HG03066 (cell line): ENCODE measurements at regions not wholly inside any gene's neighbourhood (a gene's known extent, or its start where the extent isn't known, plus 50 kb on each side); places are given as distances from the start of the nearest gene placed in this dataset.

Experiments
- ATAC-seq: cut with Tn5 transposase; IDR thresholded peaks from one replicate; pipeline ENCODE4 v1.9.1; 2021; ENCODE audit warnings: low read depth; ENCODE audit not compliant: unreplicated experiment

DNA sequence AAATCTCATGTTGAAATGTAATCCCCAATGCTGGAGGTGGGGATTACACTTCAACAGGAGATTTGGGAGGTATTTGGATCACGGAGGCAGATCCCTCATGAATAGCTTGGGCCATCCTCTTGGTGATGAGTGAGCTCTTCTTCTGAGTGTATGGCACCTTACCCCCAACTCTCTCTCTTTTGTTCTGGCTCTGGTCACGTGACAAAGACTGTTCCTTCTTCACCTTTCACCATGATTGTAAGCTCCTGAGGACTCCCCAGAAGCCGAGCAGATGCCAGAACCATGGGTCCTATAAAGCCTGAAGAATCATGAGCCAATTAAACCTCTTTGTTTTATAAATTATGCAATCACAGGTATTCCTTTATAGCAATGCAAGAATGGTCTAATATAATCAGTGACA is 684.2 kb downstream of the LIG4 start:
- no peak for ATAC-seq

DNA sequence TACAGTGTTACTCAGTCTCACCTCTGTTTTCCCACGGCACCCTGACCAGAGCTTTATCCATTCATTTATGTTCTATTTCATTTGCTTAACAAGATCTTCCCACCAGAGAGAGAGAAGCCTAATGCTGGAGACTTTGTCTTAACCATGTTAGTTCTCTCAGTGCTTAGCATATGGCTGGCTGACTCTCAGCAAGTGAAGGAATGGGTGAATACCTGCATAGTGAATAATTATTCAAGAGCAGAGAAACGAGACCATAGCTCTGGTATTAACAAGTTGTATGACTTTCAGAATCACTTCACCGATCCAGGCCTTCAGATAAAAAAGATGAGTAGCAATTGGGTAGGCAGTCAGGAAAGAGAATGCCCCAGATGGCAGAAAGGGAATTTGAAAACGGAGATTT is 686.3 kb downstream of the LIG4 start:
- no peak for ATAC-seq

DNA sequence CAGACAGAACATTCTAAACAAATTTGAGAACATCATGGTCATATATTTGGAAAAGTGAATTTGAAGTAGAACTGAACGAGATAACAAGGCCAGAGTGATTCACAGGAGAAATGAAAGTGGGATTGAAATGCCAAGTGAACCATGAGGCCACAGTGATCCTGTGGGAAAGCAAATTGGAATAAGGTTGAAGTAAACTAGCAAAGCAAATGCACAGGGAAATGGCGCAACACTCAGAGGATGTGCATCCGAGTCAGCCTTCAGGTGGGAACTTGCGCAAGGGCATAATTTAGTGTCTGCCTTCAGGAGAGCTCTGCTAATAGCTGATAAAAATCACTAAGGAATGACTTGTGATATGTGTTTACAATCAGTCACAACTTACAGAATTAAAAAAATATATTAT is 696.6 kb downstream of the LIG4 start:
- no peak for ATAC-seq

DNA sequence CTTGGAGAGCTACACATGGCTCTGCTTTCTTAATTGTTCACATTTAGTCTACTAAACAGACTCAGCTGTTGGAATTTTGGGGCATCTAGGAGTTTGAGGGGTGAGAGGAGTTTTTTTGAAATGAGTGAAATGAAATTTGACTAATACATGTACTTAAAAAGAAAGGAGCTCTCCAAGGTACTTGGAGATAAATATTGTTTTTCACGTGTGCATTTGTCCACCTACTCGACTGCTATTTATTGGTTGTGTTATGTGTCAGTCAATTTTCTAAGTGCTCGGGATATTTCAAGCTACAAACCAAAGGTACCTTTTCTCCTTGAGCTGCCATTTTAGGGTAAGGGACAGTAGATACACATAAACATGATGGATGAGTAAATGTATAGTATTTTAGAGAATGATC is 697.0 kb downstream of the LIG4 start:
- ATAC-seq: no peak

DNA sequence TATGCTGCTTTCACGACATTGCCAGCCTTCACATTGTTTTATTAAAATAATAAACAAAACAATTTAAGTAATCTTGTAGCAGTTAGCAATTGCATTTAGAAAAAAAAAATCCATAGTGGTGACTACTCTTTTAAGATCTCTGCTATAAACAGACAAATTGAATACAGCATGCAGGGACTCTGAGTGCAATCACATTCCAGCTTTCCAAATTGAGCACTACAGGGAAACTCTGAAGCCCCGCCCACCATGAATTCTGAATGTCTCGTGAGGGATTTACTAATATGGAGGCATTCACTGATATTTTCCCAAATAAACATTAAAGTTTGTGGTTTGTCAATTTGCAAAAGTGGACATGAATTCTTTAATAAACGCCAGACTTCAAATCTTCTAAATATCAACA is 698.8 kb downstream of the LIG4 start:
- no peak for ATAC-seq

DNA sequence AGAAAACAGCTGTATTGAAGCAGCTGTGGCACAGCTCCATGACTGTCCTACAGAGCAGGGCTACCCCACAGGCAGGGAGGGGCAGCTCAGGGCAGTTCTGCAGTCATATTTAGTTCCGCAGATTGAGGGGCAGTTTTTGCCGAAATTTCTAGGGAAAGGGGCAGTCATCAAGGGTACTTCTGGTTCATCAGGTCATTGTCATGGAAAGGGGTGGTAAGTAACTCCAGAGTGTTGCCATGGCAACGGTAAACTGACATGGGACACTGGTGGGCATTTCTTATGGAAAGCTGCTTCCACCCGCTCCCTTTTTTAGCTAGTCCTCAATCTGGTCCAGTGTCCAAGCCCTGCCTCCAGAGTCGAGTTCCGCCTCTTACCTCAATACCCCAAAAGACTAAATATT is 702.8 kb downstream of the LIG4 start:
- no peak for ATAC-seq

DNA sequence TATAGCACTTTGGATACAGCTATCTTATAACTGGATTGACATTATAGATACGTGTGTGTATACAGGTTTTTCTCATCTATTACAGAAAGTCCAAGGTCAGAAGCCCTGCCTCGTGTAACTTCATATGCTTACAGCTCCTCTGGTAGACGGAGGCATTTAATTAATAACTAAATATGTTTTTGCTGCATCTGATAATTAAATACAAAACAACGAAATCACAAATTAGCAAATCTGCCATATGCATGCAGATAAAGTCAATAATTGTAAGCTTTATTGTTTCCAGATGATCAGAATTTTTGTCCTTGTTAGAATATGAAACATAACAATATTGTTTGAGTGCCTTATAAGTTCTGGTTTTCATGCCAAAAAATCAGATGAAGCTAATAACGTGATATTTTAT is 717.7 kb downstream of the LIG4 start:
- ATAC-seq: no peak

DNA sequence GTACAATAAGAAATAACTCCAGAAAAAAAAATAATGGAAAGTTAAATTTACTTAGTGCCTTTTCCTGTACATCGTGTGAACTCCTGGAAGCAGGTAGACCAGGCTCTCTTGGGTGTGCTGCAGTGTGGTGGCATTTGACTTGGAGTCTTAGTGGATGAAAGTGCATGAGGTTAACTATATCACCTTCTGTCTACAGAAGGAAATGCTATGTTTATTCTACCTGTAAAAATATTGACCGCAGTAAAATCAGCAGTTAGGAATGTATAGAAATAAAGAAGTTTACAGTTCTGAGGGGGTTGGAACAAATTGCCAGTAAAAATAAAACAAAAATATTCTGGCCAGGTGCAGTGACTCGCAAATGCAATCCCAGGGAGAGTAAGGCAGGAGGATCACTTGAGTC is 722.1 kb downstream of the LIG4 start:
- no peak for ATAC-seq

DNA sequence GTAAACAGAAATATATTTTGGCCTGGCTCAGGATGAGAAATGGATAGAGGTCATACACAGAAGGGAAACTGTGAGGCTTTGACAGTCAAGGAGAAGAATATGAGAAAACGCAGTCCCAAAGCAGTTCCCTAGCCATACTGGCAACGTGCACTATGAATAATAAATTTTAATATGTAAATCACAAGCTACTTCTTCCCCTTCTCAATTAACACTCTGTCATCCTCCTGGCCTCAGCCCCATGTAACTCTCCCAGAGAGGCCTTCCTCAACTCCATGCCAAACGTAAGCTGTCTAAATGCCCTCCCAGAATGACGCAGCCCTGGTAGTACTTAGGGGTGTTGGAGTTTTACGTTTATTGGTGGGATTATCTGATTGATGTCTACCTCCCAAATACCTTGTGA is 732.6 kb downstream of the LIG4 start:
- ATAC-seq: no peak

DNA sequence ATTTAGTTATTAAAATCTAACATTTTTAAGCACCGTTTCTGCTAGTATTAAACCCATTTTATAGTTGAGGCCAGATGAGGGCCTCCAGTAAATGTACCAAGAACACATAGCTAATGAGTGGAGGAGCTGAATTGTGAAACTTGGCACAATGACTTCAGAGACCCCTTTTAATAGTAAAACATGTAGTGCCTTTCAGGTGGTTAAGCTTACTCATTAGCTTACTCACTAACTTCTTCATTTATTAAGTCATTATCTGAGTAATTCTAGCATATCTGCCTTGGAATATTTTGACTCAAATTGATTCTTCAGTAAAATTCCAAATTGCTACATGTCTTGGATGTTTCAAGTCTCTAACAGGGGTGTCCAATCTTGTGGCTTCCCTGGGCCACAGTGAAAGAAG is 735.2 kb downstream of the LIG4 start:
- ATAC-seq: no peak

DNA sequence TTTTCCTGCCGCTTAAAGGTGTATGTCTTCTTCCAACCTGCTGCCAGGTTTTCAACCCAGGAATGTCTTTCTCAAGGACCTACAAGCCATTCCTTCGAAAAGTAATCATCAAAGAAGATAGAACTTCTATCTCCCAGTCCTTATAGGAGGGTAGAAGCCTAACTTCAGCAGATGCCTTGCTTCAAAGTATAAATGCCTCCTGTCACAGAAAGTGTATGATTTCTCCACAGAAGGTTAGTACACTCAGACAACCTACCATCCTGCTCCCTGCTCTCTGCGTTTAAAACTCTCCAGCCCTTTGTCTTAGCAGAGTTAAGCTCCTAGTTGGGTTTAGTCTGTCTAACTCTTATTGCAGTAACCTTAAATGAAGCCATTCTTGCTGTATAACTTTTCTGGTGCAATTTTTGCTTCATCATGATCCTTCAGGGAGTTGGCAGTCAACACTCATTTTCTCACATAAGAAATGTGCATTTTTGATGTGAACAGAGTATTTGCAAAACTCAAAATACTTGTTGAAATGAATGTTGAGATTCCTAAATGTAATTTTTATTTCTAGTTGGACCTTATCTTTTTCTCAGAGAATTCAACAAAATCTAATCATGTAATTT is 737.5 kb downstream of the LIG4 start:
- ATAC-seq: no peak

DNA sequence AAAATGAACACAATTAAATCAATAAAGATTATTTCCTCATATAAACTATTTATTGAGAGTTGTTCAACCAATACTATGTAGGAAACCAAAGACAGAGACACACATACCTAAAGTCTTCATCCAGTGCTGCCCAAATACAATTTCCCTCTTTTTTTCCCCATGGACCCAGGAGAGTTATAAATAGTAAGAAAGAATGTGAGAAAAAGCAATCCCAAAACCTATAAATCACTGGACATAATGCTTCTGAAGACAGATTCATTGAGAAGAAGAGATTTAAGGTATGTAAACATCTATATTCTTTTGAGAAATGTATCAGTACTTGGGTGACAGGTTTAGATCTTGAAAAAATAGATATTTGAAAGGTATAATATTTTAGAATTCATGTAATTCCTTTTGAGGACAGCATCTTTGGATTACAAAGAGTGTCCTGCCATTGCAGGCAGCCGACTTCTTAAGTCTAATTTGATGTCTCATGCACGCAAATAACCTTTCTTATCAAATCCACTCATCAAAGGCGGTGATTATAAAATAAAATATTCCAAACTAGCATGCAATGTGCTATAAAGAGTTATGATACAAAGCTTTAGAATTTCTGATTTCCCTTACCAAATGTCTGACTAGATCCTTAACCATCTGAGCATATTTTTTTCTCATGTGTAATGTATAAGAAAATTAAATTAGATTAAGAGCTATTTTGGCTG is 739.4 kb downstream of the LIG4 start:
- ATAC-seq: no peak

DNA sequence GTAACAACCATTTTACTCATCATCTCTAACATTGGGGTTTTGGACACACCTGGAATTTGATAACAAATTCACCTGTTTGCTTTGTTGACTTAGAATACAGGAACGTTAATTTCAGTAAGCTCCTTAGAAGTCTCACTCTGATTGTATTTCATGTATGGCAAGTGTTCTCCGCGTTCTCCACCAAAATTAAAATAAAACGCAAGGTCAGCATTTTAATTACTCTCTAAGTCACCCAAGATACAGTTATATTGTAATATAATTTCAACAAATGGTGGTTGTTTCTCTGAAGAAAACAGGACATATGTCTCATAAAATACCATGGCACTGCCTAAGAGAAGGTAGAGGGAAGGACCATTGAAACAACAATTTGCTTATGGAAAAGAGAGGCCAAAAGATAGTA is 742.1 kb downstream of the LIG4 start:
- no peak for ATAC-seq

DNA sequence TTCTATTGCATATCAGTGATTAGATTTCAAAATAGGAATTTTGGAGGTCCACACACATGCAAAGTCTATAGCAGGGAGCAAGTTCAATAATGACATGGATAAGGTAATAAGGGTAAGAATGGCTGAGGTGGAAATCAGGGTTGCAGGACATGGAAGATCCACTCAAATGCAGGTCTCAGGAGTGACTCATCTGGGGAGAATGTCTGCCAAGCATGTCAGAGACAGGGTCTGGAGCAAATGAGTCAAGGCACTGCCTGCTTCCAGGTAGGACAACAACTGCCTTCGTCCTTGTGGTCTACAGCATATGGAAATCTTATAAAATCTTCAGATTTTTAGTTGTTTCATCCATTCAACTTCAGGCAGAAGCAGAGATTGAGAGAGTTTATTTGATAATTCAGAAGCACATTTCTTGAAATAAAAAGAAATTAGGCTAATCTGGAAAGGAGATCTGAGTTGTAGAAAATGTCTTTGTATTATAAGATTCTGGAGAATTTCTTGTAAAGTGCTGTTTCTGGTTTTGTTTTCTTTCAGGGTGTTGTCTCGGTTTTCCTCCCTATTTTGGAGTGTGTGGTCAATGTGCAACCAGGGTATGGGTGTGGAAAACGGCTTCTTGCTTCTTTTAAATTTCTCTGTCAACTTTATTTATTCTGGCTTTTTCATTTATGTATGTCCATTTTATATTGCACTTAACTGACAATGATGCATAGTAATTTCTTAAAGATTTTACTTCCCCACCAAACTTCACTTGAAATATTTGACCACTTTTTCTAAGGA is 748.8 kb downstream of the LIG4 start:
- ATAC-seq: no peak

DNA sequence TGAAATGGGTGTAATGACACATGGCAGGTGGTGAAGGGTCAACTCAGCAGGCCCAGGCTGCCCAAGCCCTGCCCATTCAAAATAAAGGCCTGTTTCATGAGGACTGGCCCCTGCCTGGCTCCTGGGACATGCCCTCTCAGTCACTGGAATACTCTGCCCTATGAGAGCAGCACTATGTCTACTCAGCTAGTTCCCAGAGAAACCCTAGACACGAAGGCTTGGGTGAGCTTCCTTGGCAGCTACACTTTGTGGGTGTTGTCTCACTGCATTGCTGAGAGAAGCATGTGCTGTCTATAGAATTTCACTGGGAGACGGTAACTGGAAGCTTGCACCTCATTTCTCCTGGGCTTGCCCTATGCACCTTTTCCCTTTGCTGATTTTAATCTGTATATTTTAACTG is 752.8 kb downstream of the LIG4 start:
- ATAC-seq: no peak

DNA sequence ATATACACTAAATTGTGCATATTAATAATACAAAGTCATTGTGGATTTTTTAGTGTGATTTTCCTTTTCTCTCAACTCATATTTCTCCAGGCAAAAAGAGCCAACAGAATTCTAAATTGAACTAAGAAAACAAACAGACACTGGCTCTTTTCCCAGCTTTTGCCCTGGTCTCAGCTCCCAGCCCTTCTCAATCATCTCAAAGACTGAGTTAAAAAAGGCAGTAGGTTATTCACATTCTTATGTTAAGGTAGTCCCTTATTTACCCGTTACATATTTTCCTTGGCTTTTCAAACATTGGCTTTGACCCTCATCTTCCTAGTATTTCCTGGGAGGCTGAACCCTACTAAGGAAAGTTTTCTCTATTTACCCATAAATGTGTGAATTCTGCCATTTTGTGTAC is 753.6 kb downstream of the LIG4 start:
- ATAC-seq: no peak

DNA sequence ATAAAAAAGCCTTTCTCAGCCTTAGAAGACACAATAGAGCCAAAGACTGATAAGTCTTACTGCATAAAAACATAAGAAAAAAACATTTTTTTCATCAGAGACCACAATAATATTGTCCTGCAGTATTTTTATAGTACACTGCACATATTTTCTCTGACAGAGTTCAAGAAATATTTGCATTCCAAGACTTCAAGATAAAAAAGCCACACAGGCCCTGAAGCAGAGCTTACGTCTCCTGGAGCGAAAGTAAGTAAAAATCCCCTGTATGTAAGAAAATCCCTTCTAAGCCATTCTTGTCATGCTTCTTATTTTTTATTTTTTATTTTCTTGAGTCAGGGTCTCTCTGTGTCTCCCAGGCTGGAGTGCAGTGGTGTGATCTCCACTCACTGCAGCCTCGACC is 755.9 kb downstream of the LIG4 start:
- ATAC-seq: no peak

DNA sequence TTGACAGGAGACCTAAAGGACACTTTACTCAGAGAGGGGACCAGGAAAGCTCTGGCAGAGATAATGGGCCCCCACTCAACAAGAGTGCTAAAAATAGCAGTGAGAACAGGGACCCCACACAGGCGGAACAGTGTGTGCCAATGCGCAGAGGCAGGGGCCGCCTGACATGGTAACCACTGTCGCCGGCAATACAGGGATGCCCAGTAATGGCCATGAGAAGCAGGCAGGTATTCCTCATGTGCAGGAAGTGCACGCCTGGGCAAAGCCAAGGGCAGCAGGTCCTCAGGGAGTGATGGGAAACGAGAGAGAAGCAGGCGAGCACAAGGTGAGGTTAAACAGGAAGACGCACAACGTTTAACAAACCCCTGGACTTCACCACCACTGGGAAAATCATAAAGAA is 757.1 kb downstream of the LIG4 start:
- ATAC-seq: no peak

DNA sequence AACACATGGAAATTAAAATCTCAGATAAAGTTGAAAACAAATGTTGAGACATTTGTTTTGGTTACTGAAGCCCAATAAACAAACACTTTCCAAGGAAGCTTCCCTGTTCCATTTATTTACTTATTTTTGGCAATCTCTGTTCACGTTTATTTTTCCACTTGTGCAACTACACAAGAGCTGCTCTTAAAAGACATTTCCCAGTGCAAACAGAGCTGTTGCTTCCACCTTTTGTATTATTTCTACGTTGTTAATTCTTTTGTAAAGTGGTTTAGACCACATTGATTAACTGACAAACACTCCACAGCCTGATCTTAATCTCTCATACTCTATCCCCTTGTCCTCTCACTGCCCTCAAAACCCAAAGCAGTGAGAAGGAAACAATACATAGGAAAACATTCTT is 757.6 kb downstream of the LIG4 start:
- ATAC-seq: no peak

DNA sequence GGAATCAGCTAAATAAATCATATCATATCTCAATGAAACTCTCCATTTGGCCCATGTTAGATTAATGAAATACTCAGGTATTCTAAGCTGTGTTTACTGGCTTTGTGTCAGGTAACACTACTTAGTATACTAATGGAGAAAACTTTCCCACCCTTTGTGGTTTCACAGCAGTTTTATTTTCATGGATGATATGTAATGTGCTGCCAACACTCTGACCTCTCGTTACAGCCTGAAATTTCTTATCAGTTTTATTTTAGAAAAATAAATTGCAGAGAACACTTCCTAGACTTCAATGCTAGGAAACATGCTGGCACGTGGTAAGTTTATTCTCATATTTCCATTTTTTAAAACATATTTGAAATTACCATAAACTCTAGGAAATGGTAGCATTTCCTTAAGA is 758.9 kb downstream of the LIG4 start:
- ATAC-seq: no peak

DNA sequence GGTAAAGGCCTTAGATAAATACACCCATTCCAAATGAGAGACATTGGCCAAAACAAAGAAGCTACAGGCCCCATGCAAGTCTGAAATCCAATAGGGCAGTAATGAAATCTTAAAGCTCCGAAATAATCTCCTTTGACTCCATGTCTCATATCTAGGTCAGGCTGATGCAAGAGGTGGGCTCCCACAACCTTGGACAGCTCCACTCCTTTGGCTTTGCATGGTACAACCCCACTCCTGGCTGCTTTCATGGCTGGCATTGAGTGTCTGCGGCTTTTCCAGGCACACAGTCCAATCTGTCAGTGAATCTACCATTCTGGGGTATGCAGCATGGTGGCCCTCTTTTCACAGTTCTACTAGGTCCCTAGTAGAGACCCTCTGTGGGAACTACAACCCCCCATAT is 762.5 kb downstream of the LIG4 start:
- no peak for ATAC-seq

DNA sequence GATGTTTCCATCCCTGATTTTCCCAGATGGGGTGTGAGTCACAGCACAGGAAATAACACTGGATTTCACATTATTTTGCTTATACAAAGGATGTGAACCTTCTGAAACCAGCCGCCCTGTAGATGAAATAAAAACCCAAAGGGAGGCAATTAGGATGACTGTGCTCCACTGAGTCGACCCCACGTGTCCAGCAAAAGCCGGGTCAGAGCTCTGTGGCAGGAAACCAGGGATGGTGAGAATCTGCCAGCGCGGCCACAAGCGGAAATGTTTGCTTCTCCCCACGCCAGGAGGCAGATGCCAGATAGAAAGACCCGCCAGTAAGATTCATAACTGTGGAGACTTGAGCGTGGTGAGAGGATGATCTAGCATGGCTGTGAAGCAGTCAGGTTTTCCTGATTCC is 764.4 kb downstream of the LIG4 start:
- no peak for ATAC-seq
